ENCODE measurements at regions not wholly inside any gene's neighbourhood (a gene's known extent, or its start where the extent isn't known, plus 50 kb on each side); places are given as distances from the start of the nearest gene placed in this dataset.

DNA sequence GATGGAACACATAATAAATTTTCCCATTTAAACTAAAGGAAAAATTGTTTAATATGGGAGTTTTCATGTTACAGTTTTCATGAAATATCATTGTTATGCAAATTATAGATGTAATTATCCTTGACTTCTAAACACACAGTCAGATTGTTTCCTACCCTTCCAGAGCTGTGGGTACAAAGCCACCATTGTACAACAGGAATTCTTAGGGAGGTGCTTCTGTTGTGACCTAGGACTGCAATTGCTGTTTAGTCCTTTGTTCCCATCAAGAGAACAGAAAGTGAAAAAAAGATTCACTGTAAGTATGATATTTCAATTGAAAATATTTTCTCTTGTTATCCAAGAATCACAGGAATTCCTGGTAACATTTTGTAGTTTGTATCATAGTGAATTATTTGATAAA is 455.3 kb upstream of the NAALADL2 start:
- no peak for DNase-seq (ENCODE audit: low spot score)

DNA sequence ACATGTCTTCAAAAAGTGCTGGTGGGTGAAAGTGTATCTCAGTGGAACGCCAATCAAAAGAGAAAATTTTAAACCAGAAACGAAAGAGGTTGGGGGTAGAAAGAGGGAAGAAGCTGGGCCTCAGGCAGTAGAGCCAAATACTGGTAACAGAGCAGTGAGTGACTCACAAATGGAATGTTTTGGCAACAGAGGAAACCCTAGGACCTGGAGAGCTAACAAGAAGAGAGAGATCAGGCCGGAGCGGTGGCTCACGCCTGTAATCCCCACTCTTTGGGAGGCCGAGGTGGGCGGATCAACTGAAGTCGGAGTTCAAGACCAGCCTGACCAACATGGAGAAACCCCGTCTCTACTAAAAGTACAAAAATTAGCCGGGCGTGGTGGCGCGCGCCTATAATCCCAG is 450.8 kb upstream of the NAALADL2 start:
- DNase-seq (ENCODE audit: low spot score) = peak; percentile 64

DNA sequence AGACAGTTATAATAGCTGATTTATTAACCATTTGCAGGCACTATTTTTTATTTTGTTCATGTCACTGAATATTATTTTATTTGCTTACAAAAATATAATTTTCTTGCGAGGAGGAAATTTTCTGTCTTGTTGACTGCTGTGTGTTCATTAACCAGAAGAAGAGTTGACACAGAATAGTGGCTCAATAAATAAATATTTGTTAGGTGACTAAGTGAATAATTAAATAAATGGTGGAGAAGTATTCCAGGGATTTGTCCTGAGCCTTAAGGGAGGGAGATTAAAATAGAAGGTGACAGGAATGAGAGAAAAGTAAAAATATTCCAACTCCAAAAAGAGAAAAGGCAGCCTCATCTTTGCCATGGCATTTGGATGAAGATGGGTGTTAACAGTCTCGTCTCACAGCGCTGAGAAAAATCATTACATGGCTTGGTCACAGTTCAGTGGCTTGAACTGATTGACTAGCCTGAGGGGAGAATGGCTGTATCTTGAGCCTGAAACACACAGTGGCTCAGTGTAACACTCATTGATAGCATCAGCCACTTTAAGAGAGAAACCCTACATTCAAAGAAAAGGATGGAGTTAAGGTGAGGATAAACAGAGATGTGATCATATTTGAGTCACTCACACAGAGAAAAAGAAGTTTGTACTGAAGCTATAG is 449.9 kb upstream of the NAALADL2 start:
- DNase-seq (ENCODE audit: low spot score) = no peak

DNA sequence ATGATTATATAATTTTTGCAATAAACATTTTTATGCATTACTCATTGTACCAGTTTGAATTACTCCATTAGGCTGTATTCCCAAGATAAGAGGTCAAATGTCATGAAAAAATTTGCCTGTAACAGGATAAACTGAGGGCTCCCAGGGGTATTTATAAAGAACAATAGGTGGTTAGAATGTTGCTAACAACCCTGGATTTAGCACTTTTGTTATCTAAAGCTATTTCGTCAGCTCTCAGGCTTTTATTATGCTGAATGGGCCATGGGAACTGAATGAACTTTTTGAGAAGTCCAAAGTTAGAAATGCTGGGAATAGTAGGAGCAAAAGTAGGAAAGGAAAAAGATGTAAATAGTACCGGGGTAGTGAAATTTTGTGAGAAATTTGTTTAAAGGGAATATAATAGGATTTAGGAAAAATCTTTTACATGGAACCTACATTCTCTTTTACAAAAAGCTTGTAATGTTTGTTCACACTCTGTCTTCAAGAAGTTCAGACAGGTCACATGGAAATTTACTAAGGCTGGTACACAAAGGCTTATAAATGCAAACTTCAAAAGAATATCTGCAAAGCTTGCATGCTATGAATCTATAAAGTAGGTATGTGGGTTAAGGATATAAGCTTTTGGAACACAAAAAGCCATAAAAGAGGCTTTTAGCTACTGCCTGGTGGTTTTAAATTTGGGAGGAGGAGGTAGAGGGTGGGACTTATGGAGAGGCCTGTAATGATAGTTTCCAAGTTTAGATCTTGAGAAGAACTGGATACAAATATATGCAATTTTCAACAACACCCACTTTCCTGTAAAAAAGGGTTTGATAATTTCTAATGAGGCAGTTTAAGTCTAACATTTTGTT is 445.8 kb upstream of the NAALADL2 start:
- no peak for DNase-seq (ENCODE audit: low spot score)

DNA sequence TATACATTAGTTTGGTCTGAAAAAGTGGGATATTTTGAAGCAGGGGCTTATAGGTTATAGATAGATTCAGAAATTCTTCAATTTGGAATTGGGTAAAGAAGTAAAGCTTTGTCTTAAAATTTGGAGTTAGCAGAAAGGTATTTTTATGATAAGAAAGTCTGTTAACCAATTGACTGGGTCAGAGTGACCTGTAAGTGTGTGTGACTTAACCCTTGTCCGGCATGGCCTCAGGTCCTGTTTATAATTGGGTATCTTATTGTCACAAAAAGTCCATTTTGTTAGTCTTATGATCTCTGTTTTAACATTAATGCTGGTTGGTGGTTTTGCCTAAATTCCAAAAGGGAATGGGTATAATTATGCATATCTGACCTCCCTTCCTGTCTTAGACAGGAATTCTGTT is 444.2 kb upstream of the NAALADL2 start:
- no peak for DNase-seq (ENCODE audit: low spot score)

DNA sequence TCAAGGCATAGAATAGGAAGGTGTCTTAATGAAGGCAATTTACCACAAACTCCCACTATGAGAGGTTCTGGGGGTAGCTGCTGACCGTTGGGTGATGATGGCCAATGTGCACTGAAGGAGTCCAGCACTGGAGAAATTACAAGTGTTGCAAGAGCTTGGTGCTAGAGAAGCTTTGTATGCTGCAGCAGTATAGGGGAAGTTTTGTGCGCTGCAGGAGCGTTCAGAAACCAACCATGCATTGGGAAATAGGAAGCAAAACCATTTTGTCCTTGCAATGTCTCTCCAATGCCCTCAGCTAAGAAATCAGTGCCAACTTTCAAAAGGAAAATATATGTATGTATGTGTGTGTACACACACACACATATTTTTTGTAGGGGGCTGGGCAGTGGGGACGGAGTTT is 441.6 kb upstream of the NAALADL2 start:
- no peak for DNase-seq (ENCODE audit: low spot score)

DNA sequence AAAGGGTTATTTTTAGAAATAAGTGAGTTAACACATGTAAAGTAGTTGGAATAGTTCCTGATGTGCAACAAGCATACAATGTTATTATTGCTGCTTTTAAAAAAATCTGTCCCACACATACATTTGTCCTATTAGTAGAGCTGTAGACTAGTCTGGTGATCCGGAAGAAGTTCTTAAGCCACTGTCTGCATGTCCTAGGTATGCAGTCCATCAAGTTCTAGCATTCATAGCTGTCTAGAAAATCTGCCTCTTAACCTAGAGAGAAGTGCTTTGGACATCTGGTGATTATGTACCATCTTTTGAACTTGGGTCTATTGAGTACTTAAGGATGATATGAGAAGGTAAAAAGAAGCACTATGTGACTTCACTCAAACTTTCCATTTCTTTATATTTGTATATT is 439.9 kb upstream of the NAALADL2 start:
- DNase-seq (ENCODE audit: low spot score) = no peak

DNA sequence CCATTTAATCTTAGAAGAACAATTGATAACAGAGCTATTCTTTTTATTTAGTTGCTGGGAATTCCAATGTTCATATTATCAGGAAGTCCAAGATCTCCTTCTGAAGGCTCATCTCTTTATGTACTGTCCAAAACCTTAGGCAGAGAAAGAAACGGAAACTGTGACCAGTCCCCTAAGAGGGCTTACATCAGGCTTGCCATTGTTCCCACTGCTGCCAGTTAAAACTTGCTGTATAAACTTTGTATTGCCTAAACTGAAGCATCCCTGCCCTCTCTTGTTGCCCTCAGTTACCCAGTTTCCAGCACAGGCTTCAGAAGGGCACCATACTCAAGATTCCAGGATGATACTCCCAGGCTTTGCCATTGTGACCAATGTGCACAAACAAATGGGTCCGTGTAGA is 435.2 kb upstream of the NAALADL2 start:
- no peak for DNase-seq (ENCODE audit: low spot score)

DNA sequence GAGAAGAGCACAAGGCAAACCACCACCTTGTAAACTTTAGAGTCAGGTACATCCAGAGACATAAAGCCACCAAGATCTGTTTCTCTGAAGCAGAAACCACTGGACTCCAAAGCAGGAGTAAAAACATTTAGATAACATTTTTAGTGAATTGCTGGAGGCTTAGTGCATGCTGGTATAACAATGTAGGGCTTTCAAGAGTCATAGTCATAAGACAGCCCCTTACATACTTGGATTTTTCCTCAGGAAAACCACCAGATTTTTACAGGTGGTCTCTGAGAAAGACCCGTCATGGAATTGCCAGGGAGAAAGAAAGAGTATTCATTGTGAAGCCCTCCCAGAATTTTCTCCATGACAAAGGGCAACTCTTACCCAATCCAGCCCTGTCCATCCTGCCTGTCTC is 434.5 kb upstream of the NAALADL2 start:
- DNase-seq (ENCODE audit: low spot score) = no peak

DNA sequence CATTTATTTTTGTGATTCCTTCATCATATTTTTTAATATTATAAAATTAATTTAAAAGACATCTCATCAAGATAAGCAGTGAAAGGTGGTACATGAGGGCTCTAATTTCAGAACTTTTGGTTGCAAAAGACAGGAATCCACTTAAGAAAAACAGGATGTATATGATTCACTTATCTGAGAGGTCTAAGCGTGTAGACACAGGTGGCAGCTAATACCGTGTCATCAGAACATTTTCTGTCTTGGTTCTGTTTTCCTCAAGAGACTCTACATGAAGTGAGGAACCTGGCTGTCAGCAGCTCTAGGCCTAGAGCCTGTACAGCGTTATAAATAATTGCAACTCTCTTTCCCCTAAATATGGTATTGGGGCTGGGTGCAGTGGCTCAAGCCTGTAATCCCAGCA is 433.7 kb upstream of the NAALADL2 start:
- DNase-seq (ENCODE audit: low spot score) = no peak

DNA sequence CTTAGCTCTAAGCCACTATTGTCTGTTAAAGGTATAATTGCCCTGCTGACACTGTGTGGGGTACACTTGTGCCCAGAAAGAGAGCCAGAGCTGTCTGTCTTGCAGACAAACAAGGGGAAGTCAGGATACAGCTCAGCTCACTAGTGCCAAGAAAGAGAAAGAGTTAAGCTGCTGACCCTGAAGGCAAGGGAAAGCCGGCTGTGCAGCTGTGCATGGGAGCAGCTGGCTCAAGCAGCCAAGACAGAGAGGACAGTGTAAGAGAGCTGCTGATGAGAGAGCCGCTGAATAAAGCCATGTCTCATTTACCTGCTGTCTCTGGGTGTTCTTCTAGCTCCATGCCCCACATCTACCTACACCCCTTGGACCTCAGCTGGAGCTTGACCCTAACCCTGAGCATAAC is 428.1 kb upstream of the NAALADL2 start:
- no peak for DNase-seq (ENCODE audit: low spot score)

DNA sequence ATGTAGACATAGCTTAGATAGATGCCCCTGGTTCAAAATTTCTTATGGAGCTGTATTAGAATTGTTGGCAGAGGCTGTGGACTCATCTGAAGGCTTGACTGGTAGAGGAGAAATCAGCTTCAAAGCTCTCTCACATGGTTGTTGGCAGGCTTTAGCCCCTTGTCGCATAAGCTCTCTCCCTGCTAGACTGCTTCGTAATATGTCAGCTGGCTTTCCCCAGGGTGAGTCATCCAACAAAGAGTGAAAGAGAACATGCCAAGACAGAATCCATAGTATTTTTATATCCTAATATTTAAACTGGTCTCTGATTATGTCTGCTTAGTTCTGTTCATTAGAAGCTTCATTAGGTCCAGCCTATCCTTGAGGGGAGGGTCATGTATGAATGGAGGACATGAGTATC is 427.4 kb upstream of the NAALADL2 start:
- DNase-seq (ENCODE audit: low spot score) = no peak

DNA sequence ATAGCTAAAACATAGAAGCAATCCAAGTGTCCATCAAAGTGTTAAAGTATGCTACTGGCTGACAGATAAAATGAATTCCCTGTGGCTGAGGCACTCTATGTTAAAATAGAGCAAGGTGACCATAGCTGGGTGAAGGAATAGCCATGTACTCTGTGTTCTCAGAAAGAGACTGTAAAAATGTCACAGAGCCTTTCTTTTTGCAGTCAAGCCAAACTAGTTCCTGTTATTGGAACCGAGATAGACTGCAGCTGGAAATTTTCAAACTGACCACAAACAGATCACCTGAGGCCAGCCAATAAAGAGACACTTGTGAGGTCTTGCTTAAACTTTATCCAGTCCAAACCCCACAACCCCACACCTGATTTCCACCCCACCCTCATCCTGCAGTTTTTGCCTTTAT is 422.8 kb upstream of the NAALADL2 start:
- DNase-seq (ENCODE audit: low spot score) = no peak

DNA sequence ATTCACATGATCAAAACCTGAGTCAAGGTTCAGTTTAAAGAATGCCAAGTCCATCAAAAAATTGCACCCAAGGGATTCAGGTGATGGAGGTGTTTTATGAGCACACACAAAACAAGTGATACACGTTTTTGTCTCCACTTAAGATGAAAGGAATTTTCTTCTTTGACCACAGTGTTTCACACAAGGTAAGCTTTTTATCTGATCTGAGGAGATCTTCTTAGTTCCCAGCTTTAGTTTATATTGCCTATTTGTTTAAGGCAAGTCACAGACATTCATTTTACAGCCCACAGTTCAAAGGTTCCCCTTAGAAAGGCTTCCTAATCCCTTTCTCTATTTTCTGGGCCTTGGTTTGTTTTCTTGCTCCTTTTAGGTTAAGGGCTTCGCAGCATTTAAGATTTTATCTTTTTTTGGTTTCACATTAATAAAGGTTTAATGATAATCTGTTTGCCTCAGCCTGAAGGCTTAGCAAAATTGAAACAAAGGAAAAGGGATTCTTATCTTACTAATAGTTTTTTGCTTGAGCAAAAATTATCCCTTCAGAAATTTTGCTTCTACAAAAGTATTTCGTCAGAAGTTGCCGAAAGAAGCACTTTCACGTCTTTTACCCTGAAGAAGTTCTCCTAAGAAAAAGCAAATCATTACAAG is 420.5 kb upstream of the NAALADL2 start:
- DNase-seq (ENCODE audit: low spot score) = no peak

DNA sequence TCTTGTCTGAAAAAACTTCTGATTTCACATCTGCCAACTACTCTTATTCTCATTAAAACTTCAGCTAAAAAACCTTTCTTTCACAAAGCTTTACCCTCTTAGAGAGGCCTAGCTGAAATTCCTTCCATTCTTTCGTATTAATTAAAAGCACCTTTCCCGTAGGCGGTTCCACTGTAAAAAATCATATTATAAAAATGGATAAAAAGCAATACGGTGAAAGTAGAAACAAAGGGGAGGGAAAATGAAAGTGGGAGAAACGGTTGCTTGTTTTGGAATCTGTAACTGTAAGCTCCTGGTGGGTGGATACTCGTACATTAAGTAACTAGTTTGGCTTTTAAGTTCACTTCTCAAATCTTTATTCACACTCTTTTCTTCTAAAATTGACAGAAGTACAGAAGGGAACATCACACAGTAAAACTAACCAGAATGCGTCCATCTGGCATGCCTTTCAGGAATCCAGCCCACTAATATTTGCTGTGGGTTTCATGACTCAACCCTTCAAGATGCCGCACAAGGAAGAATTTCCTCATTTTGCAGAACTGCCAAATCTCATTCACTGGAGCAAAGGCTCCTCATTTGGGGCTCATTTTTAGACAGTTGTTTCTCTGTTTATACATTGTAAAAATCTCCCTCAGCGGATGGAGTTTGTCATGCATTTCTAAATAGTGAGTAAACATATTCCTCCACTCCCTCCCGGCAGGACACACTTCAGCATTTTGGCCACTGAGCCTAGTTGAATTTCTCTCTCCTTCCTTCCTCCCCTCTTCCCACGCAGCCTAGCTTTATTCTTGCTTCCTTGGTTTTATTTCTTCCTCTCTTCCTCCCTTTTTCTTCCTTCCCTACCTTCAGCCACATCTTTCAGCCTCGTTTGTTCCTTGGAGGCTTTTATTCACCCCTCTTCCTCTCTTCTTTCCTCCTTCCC is 419.5 kb upstream of the NAALADL2 start:
- peak; percentile 72 for DNase-seq (ENCODE audit: low spot score)

DNA sequence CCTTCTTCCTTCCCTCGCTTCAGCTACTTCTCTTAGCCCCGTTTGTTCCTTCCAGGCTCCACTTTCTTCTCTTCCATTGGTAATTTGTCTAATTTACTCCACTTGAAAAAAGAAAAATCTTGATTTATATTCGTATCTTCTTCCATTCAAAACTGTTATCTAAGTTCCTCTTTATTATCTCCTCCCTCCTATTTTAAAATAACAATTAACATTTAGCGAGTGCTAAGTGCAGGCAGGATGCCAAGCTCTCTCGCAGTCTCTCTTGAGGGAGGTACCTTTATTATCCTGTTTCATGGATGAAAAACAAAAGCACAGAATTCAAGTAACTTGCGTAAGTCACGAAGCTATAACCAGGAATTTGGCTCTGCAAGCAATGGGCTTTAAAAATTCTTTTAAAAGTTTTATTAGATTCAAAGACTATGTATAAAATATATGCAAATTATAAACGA is 418.9 kb upstream of the NAALADL2 start:
- DNase-seq (ENCODE audit: low spot score) = peak; percentile 12

DNA sequence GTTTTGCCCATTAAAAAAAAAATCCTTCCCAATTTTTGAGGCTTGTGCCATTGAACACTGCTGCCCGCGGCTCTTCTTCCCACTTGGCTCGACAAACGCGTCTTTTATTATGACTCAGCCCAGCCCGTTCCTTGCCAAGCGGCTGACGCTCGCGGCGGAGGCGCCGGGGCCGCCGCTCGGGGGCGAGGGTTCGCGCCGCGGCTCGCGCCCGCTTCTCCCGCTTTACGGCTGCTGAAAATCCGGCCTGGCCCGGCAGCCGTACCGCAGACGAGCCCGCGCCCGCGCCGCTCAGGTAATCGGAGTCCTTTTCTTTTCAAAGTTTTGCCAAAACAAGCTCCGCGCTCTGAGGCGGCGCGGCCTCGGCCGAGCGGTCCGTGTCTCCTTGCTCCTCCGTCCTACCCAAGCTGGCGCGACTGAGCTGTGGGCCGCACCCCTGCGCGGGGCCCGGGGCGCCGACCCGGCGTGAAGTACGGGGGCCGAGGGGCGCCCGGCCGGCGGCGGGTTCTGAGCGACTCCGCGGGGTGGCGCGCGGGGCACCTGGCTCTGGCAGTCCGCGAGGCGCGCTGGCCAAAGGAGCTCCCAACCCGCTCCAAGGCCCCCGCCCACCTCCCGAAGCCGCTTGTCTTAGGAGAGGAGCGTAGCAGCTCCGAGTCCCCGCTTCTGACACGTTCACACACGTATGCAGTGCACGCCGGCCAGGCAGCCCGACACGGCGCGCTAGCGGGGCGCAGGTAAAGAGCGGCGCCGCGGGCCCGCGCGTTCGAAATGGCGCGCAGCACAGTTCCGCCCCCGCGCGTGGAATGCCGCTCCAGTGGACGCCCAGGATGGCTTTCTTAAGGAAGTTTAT is 418.2 kb upstream of the NAALADL2 start:
- peak; percentile 76 for DNase-seq (ENCODE audit: low spot score)

DNA sequence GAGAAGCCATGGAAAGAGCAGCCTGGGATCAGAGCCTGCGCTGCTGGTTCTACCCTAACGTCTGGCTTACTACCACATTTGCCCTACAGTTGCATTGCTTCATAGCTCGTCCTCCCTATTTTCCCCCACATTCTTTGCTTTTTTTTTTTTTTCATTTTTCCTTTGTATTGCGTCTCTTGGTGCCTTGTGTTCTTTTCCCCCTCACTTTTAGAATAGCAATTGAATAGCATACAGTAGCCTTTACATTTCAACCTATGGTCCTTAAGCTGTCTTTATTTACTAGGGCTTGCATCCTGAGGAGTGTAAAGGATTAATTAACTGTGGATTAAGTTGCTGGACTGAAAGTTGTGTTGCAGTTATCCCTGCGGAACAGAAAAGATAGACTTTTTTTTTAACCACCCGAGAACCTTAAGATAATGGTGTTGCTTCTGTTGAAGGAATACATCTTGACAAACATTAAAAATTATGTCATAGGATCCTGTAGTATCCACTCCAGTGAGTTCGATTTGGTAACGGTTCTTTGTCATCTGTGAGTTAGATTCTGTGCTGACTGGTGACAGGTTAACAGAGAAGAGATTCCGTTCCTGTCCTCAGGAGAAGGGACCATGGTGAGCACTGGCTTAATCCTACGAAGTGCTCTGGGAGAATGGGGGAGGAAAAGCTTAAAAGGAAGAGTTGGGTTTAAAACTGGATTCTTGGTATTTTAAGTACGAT is 417.4 kb upstream of the NAALADL2 start:
- peak; percentile 41 for DNase-seq (ENCODE audit: low spot score)

DNA sequence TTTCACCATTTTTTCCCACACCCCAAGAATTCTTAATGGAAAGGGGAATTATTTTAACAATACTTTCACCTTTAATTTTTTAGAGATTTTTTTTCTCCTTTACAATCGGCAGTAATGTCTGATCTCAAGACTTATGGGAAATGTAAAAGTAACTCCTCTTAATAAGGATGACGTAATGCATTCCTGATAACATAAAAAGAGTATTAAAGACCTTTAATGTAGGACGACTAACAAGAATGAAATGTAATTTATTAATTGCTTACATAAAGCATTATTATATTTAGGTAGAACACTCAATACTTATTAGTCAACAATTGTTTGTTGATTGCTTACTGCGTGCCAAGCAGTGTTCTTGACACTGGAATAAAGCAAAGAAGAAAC is 416.8 kb upstream of the NAALADL2 start:
- no peak for DNase-seq (ENCODE audit: low spot score)

DNA sequence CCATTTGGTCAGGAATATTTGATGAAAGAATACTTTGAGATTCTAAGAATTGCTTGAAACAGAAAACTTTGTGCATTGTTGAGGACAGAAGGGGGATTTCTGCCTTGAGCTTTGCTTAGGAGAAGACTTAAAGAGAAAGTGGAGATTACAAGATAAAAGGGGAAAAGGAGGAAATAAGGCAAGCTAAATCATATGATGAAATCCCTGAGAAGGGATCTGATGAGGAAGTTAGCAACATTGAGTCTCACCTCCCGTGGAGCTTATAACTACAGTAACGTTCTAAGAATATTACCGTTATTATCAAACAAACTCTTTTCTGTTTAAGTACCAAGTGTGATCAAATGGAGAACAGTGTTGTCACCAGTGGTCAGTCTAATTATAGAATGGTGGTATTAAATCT is 414.7 kb upstream of the NAALADL2 start:
- DNase-seq (ENCODE audit: low spot score) = no peak

DNA sequence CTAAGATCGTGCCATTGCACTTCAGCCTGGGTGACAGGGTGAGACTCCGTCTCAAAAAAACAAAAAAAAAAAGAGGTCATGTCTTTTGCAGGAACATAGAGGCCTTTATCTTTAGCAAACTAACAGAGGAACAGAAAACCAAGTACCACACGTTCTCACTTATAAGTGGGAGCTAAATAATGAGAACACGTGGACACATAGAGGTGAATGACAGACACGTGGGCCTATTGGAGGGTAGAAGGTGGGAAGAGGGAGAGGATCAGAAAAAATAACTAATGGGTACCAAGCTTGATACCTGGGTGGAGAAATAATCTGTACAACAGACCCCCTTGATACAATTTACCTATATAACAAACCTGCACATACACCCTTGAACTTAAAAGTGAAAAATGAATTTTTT is 401.4 kb upstream of the NAALADL2 start:
- DNase-seq (ENCODE audit: low spot score) = no peak
